H1 (cell line): ENCODE measurements at regions not wholly inside any gene's neighbourhood (a gene's known extent, or its start where the extent isn't known, plus 50 kb on each side); places are given as distances from the start of the nearest gene placed in this dataset.

Experiments
- CHD7 ChIP-seq: fragments of 300-600 bp; sonication (generic); IDR thresholded peaks from 2 replicates; pipeline ENCODE4 v1.7.1; 2012; ENCODE audit warnings: low read length, moderate library complexity, mild to moderate bottlenecking, inconsistent platforms; ENCODE audit not compliant: insufficient replicate concordance
- EZH2 ChIP-seq: fragments of 200-600 bp; sonication (generic); IDR thresholded peaks from 2 replicates; pipeline ENCODE4 v1.7.1; 2012; ENCODE audit warnings: low read depth, mild to moderate bottlenecking, moderate library complexity, low read length, inconsistent platforms; ENCODE audit not compliant: severe bottlenecking
- TEAD4 ChIP-seq: IDR thresholded peaks from 2 replicates; pipeline ENCODE4 v1.6.1; 2012; ENCODE audit warnings: low read depth, low read length, inconsistent platforms, mixed read lengths
- TF ChIP-seq, protein P1 (sequence below): IDR thresholded peaks from 2 replicates; pipeline ENCODE4 v1.6.1; 2012; ENCODE audit warnings: inconsistent platforms

DNA sequence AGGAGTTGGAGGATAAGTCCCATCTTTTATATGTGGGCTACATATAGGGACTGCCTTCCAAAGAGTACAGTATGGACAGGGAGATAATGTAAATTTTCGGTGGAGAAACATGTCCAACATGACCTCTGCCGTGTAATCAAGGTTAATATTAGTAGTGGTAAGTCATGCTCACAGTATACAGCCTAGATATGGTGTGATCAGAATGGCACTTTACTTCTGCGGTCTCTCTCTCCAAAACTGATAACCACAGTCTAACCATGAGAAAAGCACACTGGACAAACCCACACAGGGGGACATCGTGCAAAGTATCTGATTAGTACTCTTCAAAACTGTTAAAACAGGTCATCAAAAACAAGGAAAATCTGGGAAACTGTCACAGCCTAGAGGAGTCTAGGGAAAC, 66.6 kb upstream of the PLCL2 start (continued):
- TF ChIP-seq EZH2, result no peak
- no peak for TF ChIP-seq CHD7
- TF ChIP-seq, protein P1, sequence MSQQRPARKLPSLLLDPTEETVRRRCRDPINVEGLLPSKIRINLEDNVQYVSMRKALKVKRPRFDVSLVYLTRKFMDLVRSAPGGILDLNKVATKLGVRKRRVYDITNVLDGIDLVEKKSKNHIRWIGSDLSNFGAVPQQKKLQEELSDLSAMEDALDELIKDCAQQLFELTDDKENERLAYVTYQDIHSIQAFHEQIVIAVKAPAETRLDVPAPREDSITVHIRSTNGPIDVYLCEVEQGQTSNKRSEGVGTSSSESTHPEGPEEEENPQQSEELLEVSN, result no peak
- no peak for TF ChIP-seq TEAD4
